SK-N-MC (cell line): ENCODE measurements at regions not wholly inside any gene's neighbourhood (a gene's known extent, or its start where the extent isn't known, plus 50 kb on each side); places are given as distances from the start of the nearest gene placed in this dataset.

Source experiments
- EZH2 ChIP-seq: fragments of 200-600 bp; sonication (generic); IDR thresholded peaks from one replicate; pipeline ENCODE4 v1.6.1; 2017; ENCODE audit warnings: antibody characterized with exemption
- POLR2AphosphoS5 ChIP-seq: IDR thresholded peaks from 2 replicates; pipeline ENCODE4 v1.6.1; 2012; ENCODE audit warnings: mild to moderate bottlenecking, low read depth, low read length, borderline replicate concordance

DNA sequence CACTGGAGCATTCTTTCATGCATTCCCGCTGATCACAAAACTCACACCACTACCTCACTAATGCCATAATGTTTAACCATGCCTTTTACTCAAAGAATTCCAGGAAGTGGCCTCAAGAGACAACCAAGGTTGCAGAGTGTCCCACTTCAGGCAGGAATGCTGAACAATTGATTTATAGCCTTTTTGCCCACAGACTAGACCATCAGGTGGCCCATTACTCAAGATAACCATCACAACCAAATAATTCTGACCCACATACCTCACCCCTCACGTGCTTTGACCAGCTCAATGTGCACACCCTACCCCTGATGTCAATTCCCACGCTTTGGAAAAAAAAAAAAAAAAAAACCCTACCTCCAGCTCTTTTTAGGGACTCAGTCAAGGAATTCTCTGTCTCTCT is 220.6 kb upstream of the UFL1 start:
- TF ChIP-seq EZH2 (no peak), POLR2AphosphoS5 (no peak)
